SW480 (cell line): ENCODE measurements at regions not wholly inside any gene's neighbourhood (a gene's known extent, or its start where the extent isn't known, plus 50 kb on each side); places are given as distances from the start of the nearest gene placed in this dataset.
A peak's percentile ranks its signal among the peaks of the same experiment; 100 is the strongest.

ENCODE experiments used
- DNase-seq: peaks from one replicate; pipeline ENCODE4 v3.0.0-alpha.2; 2016; ENCODE audit warnings: low spot score

GRCh38 chr1:14347186-14347585 lies 251.3 kb upstream of the KAZN start:
- no peak for DNase-seq

GRCh38 chr1:14347776-14348175 lies 250.7 kb upstream of the KAZN start:
- DNase-seq: no peak

GRCh38 chr1:14350197-14350596 lies 248.3 kb upstream of the KAZN start:
- DNase-seq: no peak

GRCh38 chr1:14352897-14353296 lies 245.6 kb upstream of the KAZN start:
- no peak for DNase-seq

GRCh38 chr1:14361005-14361404 lies 237.5 kb upstream of the KAZN start:
- peak; percentile 12 for DNase-seq

GRCh38 chr1:14362331-14362730 lies 236.2 kb upstream of the KAZN start:
- no peak for DNase-seq

GRCh38 chr1:14363036-14363590 lies 235.4 kb upstream of the KAZN start:
- DNase-seq: no peak

- DNase-seq: no peak
Measured at GRCh38 chr1:14363707-14364413, 234.6 kb upstream of the KAZN start.

- no peak for DNase-seq
Measured at GRCh38 chr1:14365301-14365988, 233.0 kb upstream of the KAZN start.

- no peak for DNase-seq
Measured at GRCh38 chr1:14366091-14367018, 232.1 kb upstream of the KAZN start.

GRCh38 chr1:14367451-14367850 lies 231.0 kb upstream of the KAZN start:
- DNase-seq: no peak

- DNase-seq: no peak
Measured at GRCh38 chr1:14369526-14370213, 228.8 kb upstream of the KAZN start.

- no peak for DNase-seq
Measured at GRCh38 chr1:14371771-14372497, 226.6 kb upstream of the KAZN start.

- no peak for DNase-seq
Measured at GRCh38 chr1:14372526-14372925, 226.0 kb upstream of the KAZN start.

GRCh38 chr1:14373081-14373758 lies 225.3 kb upstream of the KAZN start:
- no peak for DNase-seq

GRCh38 chr1:14375226-14375625 lies 223.3 kb upstream of the KAZN start:
- DNase-seq: no peak

GRCh38 chr1:14377386-14377785 lies 221.1 kb upstream of the KAZN start:
- DNase-seq: no peak

- DNase-seq: no peak
Measured at GRCh38 chr1:14380408-14380807, 218.1 kb upstream of the KAZN start.

- DNase-seq: no peak
Measured at GRCh38 chr1:14390816-14391215, 207.7 kb upstream of the KAZN start.

GRCh38 chr1:14392161-14392858 lies 206.2 kb upstream of the KAZN start:
- no peak for DNase-seq
